PC-9 (cell line): ENCODE measurements at regions not wholly inside any gene's neighbourhood (a gene's known extent, or its start where the extent isn't known, plus 50 kb on each side); places are given as distances from the start of the nearest gene placed in this dataset.

Source experiments
- BruUV-seq: library from RNA; stranded (reverse); fragments of 400-500 nt; replicated peaks from 2 replicates; lab custom pipeline; 2021; lab: Mats Ljungman, UMichigan
- CTCF ChIA-PET: fragments of 300-600 bp; sonication (Branson Sonifier 250); formaldehyde crosslinking; loops from one replicate; lab custom pipeline; 2022; ENCODE audit warnings: antibody characterized with exemption; lab: Charles Lee
- POLR2A ChIA-PET: fragments of 300-600 bp; sonication (Branson Sonifier 250); formaldehyde crosslinking; loops from one replicate; lab custom pipeline; 2022; ENCODE audit warnings: antibody characterized with exemption; ENCODE audit not compliant: unreplicated experiment; lab: Charles Lee
- DNase-seq, 2 experiments: peaks; one replicate each; pipeline versions ENCODE4 v3.0.0 to v3.0.0-alpha.2; 2015 to 2022; ENCODE audit warnings: mixed read lengths in 1 of 2
- H2AFZ ChIP-seq: fragments of 200-600 bp; sonication (generic); 2 replicates; pipeline ENCODE4 v1.8.1; 2017; ENCODE audit warnings: antibody characterized with exemption
- H3F3A ChIP-seq: fragments of 200-600 bp; sonication (generic); 2 replicates; pipeline ENCODE4 v1.8.1; 2017; ENCODE audit warnings: antibody characterized with exemption, mild to moderate bottlenecking, low read depth; ENCODE audit not compliant: insufficient read depth
- H3K27ac ChIP-seq: fragments of 200-600 bp; sonication (generic); 2 replicates; pipeline ENCODE4 v1.6.1; 2016; ENCODE audit warnings: mixed run types
- H3K27me3 ChIP-seq: fragments of 200-600 bp; sonication (generic); 2 replicates; pipeline ENCODE4 v1.6.1; 2016; ENCODE audit warnings: low read depth, mixed run types; ENCODE audit not compliant: insufficient read depth
- H3K36me3 ChIP-seq: fragments of 200-600 bp; sonication (generic); 2 replicates; pipeline ENCODE4 v1.6.1; 2016; ENCODE audit warnings: low read depth, mixed run types
- H3K4me1 ChIP-seq: fragments of 200-600 bp; sonication (generic); replicated peaks from 2 replicates; pipeline ENCODE4 v1.6.1; 2016; ENCODE audit warnings: mixed run types; ENCODE audit not compliant: insufficient read depth
- H3K4me2 ChIP-seq: fragments of 200-600 bp; sonication (generic); 2 replicates; pipeline ENCODE4 v1.6.1; 2017; ENCODE audit warnings: mixed run types
- H3K4me3 ChIP-seq: fragments of 200-600 bp; sonication (generic); 2 replicates; pipeline ENCODE4 v1.6.1; 2016; ENCODE audit warnings: mixed run types
- H3K79me2 ChIP-seq: fragments of 200-600 bp; sonication (generic); 2 replicates; pipeline ENCODE4 v1.6.1; 2017; ENCODE audit warnings: low read depth, mixed run types
- H3K9me2 ChIP-seq: fragments of 200-600 bp; sonication (generic); 2 replicates; pipeline ENCODE4 v1.8.1; 2017; ENCODE audit warnings: mild to moderate bottlenecking; ENCODE audit not compliant: insufficient read depth
- H3K9me3 ChIP-seq: fragments of 200-600 bp; sonication (generic); 2 replicates; pipeline ENCODE4 v1.8.1; 2016; ENCODE audit warnings: low read depth; ENCODE audit not compliant: insufficient read depth
- H4K20me1 ChIP-seq: fragments of 200-600 bp; sonication (generic); 2 replicates; pipeline ENCODE4 v1.8.1; 2017; ENCODE audit not compliant: insufficient read depth
- CTCF ChIP-seq: fragments of 200-600 bp; sonication (generic); conservative IDR thresholded peaks from 2 replicates; pipeline ENCODE4 v1.6.1; 2017; ENCODE audit warnings: mixed run types, antibody characterized with exemption, mild to moderate bottlenecking, moderate library complexity
- EZH2 ChIP-seq: fragments of 200-600 bp; sonication (generic); IDR thresholded peaks from 2 replicates; pipeline ENCODE4 v1.8.0; 2017; ENCODE audit warnings: antibody characterized with exemption, low read depth
- intact Hi-C: fragments of 100-400 bp; cut with micrococcal nuclease; formaldehyde crosslinking; loops from one replicate; pipeline ENCODE4 v1.10.0; 2022; ENCODE audit not compliant: unreplicated experiment

- BruUV-seq = no TSS peak
- TF ChIP-seq EZH2 (no peak), CTCF (no peak)
- no peaks in the 10 kb centered on the region for H3K9me3 ChIP-seq
Observed at GRCh38 chr15:47870956-47871625, 153.8 kb downstream of the SEMA6D start.

GRCh38 chr15:47872208-47872607 lies 154.9 kb downstream of the SEMA6D start:
- no TSS peak for BruUV-seq
- Histone ChIP-seq H2AFZ (no peak overlapping the region), H3K4me1 (no peaks in the 10 kb centered on the region), H3K4me3 (no peak overlapping the region), H3K36me3 (no peaks in the 10 kb centered on the region), H3K79me2 (no peaks in the 10 kb centered on the region), H3K4me2 (no peak overlapping the region), H3K9me2 (no peaks in the 10 kb centered on the region), H4K20me1 (no peaks in the 10 kb centered on the region), H3K9me3 (no peaks in the 10 kb centered on the region), H3K27ac (no peak overlapping the region), H3F3A (no peaks in the 10 kb centered on the region), H3K27me3 (no peaks in the 10 kb centered on the region)
- intact Hi-C loops = no loop called here
- CTCF ChIA-PET = no interaction called here
- POLR2A ChIA-PET = no interaction called here
- no peak for DNase-seq
- TF ChIP-seq EZH2 = no peak
- TF ChIP-seq CTCF = no peak

More at GRCh38 chr15:47870956-47871625, 153.8 kb downstream of the SEMA6D start:
- Histone ChIP-seq H3K79me2 (no peaks in the 10 kb centered on the region), H3K4me2 (no peak overlapping the region), H3K4me3 (no peak overlapping the region), H3K9me2 (no peaks in the 10 kb centered on the region), H3K4me1 (no peaks in the 10 kb centered on the region), H3K27ac (no peak overlapping the region), H3F3A (no peaks in the 10 kb centered on the region), H3K36me3 (no peaks in the 10 kb centered on the region), H4K20me1 (no peaks in the 10 kb centered on the region), H3K27me3 (no peaks in the 10 kb centered on the region), H2AFZ (no peak overlapping the region)
- POLR2A ChIA-PET = no interaction called here
- CTCF ChIA-PET = no interaction called here
- intact Hi-C loops = no loop called here
- DNase-seq = no peak

DNA sequence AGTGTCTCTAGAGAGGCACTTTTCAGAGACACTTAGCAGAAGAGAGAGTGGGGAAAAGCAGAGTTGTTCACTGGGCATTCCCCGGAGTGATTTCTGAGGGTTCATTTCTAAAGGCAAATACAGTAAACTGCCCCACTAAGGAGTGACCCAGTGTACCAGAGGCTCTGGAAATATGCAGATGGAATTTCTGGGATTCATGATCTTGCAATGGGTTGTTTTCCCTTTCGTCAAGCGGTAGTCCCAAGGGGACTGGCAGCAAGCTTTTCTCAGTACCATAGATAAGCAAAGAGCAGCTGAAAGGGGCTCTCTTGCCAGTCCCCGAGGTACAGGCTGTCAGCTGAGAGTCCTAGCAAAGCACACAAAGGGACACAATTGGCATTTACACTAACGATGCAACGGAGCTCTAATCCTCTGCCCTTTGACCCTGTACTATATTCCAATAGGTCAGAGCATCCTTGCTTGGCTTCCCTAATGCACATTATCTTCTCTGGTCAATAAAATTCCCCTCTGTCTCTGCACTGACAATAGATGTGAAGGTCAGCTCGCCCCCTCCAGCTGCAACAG lies 155.6 kb downstream of the SEMA6D start:
- no peaks in the 10 kb centered on the region for H3K27me3 ChIP-seq
- no TSS peak for BruUV-seq
- H3F3A ChIP-seq = no peaks in the 10 kb centered on the region
- H3K9me2 ChIP-seq = no peaks in the 10 kb centered on the region
- H3K4me3 ChIP-seq = no peak overlapping the region
- no peak overlapping the region for H3K4me2 ChIP-seq
- H3K4me1 ChIP-seq = no peaks in the 10 kb centered on the region
- CTCF ChIA-PET = no interaction called here
- no peaks in the 10 kb centered on the region for H3K9me3 ChIP-seq
- no peaks in the 10 kb centered on the region for H4K20me1 ChIP-seq
- intact Hi-C loops = no loop called here
- no peak overlapping the region for H2AFZ ChIP-seq
- POLR2A ChIA-PET = no interaction called here
- H3K36me3 ChIP-seq = no peaks in the 10 kb centered on the region
- no peaks in the 10 kb centered on the region for H3K79me2 ChIP-seq
- TF ChIP-seq EZH2 = no peak
- TF ChIP-seq CTCF = no peak
- H3K27ac ChIP-seq = no peak overlapping the region
- no peak for DNase-seq
